SK-N-SH treated with all-trans-retinoic acid at 6 μM for 48 hours (cell line): ENCODE measurements at regions not wholly inside any gene's neighbourhood (a gene's known extent, or its start where the extent isn't known, plus 50 kb on each side); places are given as distances from the start of the nearest gene placed in this dataset.

Source experiments
- CREB5 ChIP-seq: fragments of 250-450 bp; sonication (Bioruptor Pico); IDR thresholded peaks from 2 replicates; pipeline ENCODE4 v1.5.1; 2020; ENCODE audit warnings: low read depth, mild to moderate bottlenecking, moderate library complexity
- CSDC2 ChIP-seq: fragments of 250-450 bp; sonication (Bioruptor Pico); IDR thresholded peaks from 2 replicates; pipeline ENCODE4 v1.5.0; 2020; ENCODE audit warnings: mild to moderate bottlenecking, moderate library complexity
- ESRRG ChIP-seq: fragments of 250-450 bp; sonication (Bioruptor Pico); IDR thresholded peaks from 2 replicates; pipeline ENCODE4 v1.6.1; 2021; ENCODE audit warnings: mild to moderate bottlenecking
- GLIS3 ChIP-seq: fragments of 250-450 bp; sonication (Bioruptor Pico); IDR thresholded peaks from 2 replicates; pipeline ENCODE4 v1.5.0; 2020; ENCODE audit warnings: mild to moderate bottlenecking, moderate library complexity
- OSR1 ChIP-seq: fragments of 250-450 bp; sonication (Bioruptor Pico); IDR thresholded peaks from 2 replicates; pipeline ENCODE4 v1.8.0; 2022; ENCODE audit warnings: moderate library complexity, mild to moderate bottlenecking, inconsistent platforms
- PATZ1 ChIP-seq: fragments of 250-450 bp; sonication (Bioruptor Pico); IDR thresholded peaks from 2 replicates; pipeline ENCODE4 v1.8.0; 2020; ENCODE audit warnings: mild to moderate bottlenecking, moderate library complexity, borderline replicate concordance
- SNAI2 ChIP-seq: fragments of 250-450 bp; sonication (Bioruptor Pico); IDR thresholded peaks from 2 replicates; pipeline ENCODE4 v1.5.0; 2020; ENCODE audit warnings: mild to moderate bottlenecking, moderate library complexity
- ZFP30 ChIP-seq: fragments of 450-650 bp; formaldehyde crosslinking; IDR thresholded peaks from 2 replicates; pipeline ENCODE4 v1.5.0; 2022; ENCODE audit warnings: mild to moderate bottlenecking, moderate library complexity

GRCh38 chr5:54696931-54697330, 179.4 kb downstream of the SNX18 start:
- no peak for TF ChIP-seq ESRRG (CRISPR knock-in tag)
- no peak for TF ChIP-seq SNAI2 (CRISPR knock-in tag)
- TF ChIP-seq CSDC2, result no peak
- no peak for TF ChIP-seq ZFP30 (CRISPR knock-in tag)
- TF ChIP-seq CREB5, result no peak
- no peak for TF ChIP-seq PATZ1 (CRISPR knock-in tag)
- no peak for TF ChIP-seq GLIS3 (CRISPR knock-in tag)
- TF ChIP-seq OSR1 (CRISPR knock-in tag), result no peak
